A549 (cell line): ENCODE measurements at regions not wholly inside any gene's neighbourhood (a gene's known extent, or its start where the extent isn't known, plus 50 kb on each side); places are given as distances from the start of the nearest gene placed in this dataset.
A peak's percentile ranks its signal among the peaks of the same experiment; 100 is the strongest.

Experiments used
- ATAC-seq, 2 experiments: fragments of 200-7000 bp in 1 of 2; fragments of >200 bp in 1 of 2; cut with Nextera tagmentation in 1 of 2; cut with Tn5 transposase in 1 of 2; 3 replicates each; pipeline versions ENCODE4 v1.8.0 to v1.9.1; 2018 to 2020; ENCODE audit warnings: mild to moderate bottlenecking in 1 of 2, moderate library complexity in 1 of 2
- CTCF ChIA-PET: fragments of 300-600 bp; sonication (Branson Sonifier 250); formaldehyde crosslinking; extraction: SDS; loops from one replicate; lab custom pipeline; 2021; ENCODE audit warnings: antibody characterized with exemption, inconsistent platforms; lab: Yijun Ruan, JAX
- POLR2A ChIA-PET: fragments of 350-600 bp; formaldehyde crosslinking; extraction: SDS; loops from one replicate; lab custom pipeline; 2021; ENCODE audit warnings: antibody characterized with exemption, inconsistent platforms; lab: Yijun Ruan, JAX
- DNase-seq, 2 experiments: peaks; one replicate each; pipeline versions ENCODE4 v3.0.0 to v3.0.0-alpha.2; 2011 to 2016; ENCODE audit warnings: low read depth in 1 of 2, low spot score in 1 of 2
- FAIRE-seq: peaks from 2 replicates; lab custom pipeline; 2011; peaks lifted over from hg19 to GRCh38; lab: Jason Lieb, UNC
- H3K27ac ChIP-seq, 2 experiments: fragments of >200 bp; sonication (Bioruptor Twin); formaldehyde crosslinking; 3 replicates each; pipeline ENCODE4 v1.5.1; 2016 to 2017
- H3K4me1 ChIP-seq: fragments of >200 bp; sonication (Bioruptor Twin); formaldehyde crosslinking; 3 replicates; pipeline ENCODE4 v1.6.1; 2016
- H3K4me2 ChIP-seq: fragments of >200 bp; sonication (Bioruptor Twin); formaldehyde crosslinking; 3 replicates; pipeline ENCODE4 v1.6.1; 2016
- H3K4me3 ChIP-seq: fragments of >200 bp; sonication (Bioruptor Twin); formaldehyde crosslinking; 3 replicates; pipeline ENCODE4 v1.5.1; 2016
- H3K9me3 ChIP-seq: fragments of >200 bp; sonication (Bioruptor Twin); formaldehyde crosslinking; 3 replicates; pipeline ENCODE4 v1.6.1; 2016
- ATOH8 ChIP-seq: fragments of 250-450 bp; sonication (Bioruptor Pico); IDR thresholded peaks from 2 replicates; pipeline ENCODE4 v1.5.0; 2020; ENCODE audit warnings: low read depth, mild to moderate bottlenecking, moderate library complexity
- CTCF ChIP-seq: fragments of >200 bp; sonication (Bioruptor Twin); formaldehyde crosslinking; IDR thresholded peaks from 3 replicates; pipeline ENCODE4 v1.5.1; 2016
- ELK1 ChIP-seq: fragments of 150-350 bp; IDR thresholded peaks from 2 replicates; pipeline ENCODE4 v1.6.1; 2014; ENCODE audit warnings: low read depth, mild to moderate bottlenecking, low read length
- ESRRA ChIP-seq: fragments of 150-350 bp; IDR thresholded peaks from 2 replicates; pipeline ENCODE4 v1.6.1; 2014; ENCODE audit warnings: mild to moderate bottlenecking, low read length, borderline replicate concordance
- FOXS1 ChIP-seq: fragments of 250-450 bp; sonication (Bioruptor Pico); IDR thresholded peaks from 2 replicates; pipeline ENCODE4 v1.5.0; 2020; ENCODE audit warnings: mild to moderate bottlenecking, moderate library complexity
- HDAC2 ChIP-seq: fragments of 200-600 bp; sonication (generic); IDR thresholded peaks from 2 replicates; pipeline ENCODE4 v1.6.1; 2016
- HMGXB4 ChIP-seq: fragments of 250-450 bp; sonication (Bioruptor Pico); IDR thresholded peaks from 2 replicates; pipeline ENCODE4 v1.5.0; 2021; ENCODE audit warnings: mild to moderate bottlenecking, moderate library complexity, borderline replicate concordance
- HOXA7 ChIP-seq: fragments of 250-450 bp; sonication (Bioruptor Pico); IDR thresholded peaks from 2 replicates; pipeline ENCODE4 v1.5.0; 2020; ENCODE audit warnings: mild to moderate bottlenecking, moderate library complexity
- HOXB13 ChIP-seq: fragments of 250-450 bp; sonication (Bioruptor Pico); IDR thresholded peaks from 2 replicates; pipeline ENCODE4 v1.5.0; 2020; ENCODE audit warnings: low read depth, mild to moderate bottlenecking, moderate library complexity
- KDM1A ChIP-seq: fragments of 200-600 bp; sonication (generic); IDR thresholded peaks from 2 replicates; pipeline ENCODE4 v1.6.1; 2016; ENCODE audit warnings: low read depth, mild to moderate bottlenecking
- KDM5A ChIP-seq: fragments of 200-600 bp; sonication (generic); IDR thresholded peaks from 2 replicates; pipeline ENCODE4 v1.6.1; 2016; ENCODE audit warnings: antibody characterized with exemption, mild to moderate bottlenecking
- MAFK ChIP-seq: fragments of 450-650 bp; IDR thresholded peaks from 2 replicates; pipeline ENCODE4 v1.6.1; 2014; ENCODE audit not compliant: partially characterized antibody
- MAZ ChIP-seq: fragments of 150-350 bp; IDR thresholded peaks from 2 replicates; pipeline ENCODE4 v1.6.1; 2014; ENCODE audit warnings: antibody characterized with exemption, low read depth, low read length, borderline replicate concordance
- PBX3 ChIP-seq: IDR thresholded peaks from 2 replicates; pipeline ENCODE4 v1.6.1; 2012
- PHF8 ChIP-seq: fragments of 200-600 bp; sonication (generic); IDR thresholded peaks from 2 replicates; pipeline ENCODE4 v1.6.1; 2016; ENCODE audit warnings: low read depth, mild to moderate bottlenecking, antibody characterized with exemption, moderate library complexity, borderline replicate concordance
- RAD21 ChIP-seq, 2 experiments: fragments of >200 bp in 1 of 2; sonication (Bioruptor Twin) in 1 of 2; formaldehyde crosslinking in 1 of 2; IDR thresholded peaks in 1 of 2; conservative IDR thresholded peaks in 1 of 2; 2 replicates in 1 of 2; 3 replicates in 1 of 2; pipeline ENCODE4 v1.6.1; 2012 to 2018; ENCODE audit warnings: inconsistent platforms in 1 of 2
- RCOR1 ChIP-seq: fragments of 150-350 bp; IDR thresholded peaks from 2 replicates; pipeline ENCODE4 v1.6.1; 2014; ENCODE audit warnings: antibody characterized with exemption, low read length, low read depth
- SMC3 ChIP-seq: fragments of >200 bp; sonication (Bioruptor Twin); formaldehyde crosslinking; IDR thresholded peaks from 3 replicates; pipeline ENCODE4 v1.6.1; 2018; ENCODE audit warnings: inconsistent platforms
- USF2 ChIP-seq: fragments of 450-650 bp; IDR thresholded peaks from 2 replicates; pipeline ENCODE4 v1.6.1; 2014; ENCODE audit warnings: antibody characterized with exemption
- ZC3H11A ChIP-seq: fragments of 450-650 bp; IDR thresholded peaks from 2 replicates; pipeline ENCODE4 v1.6.1; 2014; ENCODE audit warnings: antibody characterized with exemption, mild to moderate bottlenecking
- ZFP36 ChIP-seq: fragments of 450-650 bp; IDR thresholded peaks from 2 replicates; pipeline ENCODE4 v1.6.1; 2014; ENCODE audit warnings: borderline replicate concordance; ENCODE audit not compliant: partially characterized antibody
- ZNF302 ChIP-seq: fragments of 250-450 bp; sonication (Bioruptor Pico); IDR thresholded peaks from 2 replicates; pipeline ENCODE4 v1.9.0; 2021; ENCODE audit warnings: inconsistent platforms, mild to moderate bottlenecking, moderate library complexity
- WGBS: methylation state at CpG from one replicate; pipeline ENCODE4 v1.1.6; 2017; ENCODE audit errors: missing lambda C conversion rate; 5-methylcytosine and 5-hydroxymethylcytosine counted together

GRCh38 chr3:178436773-178437172, 99.5 kb upstream of the KCNMB2 start:
- POLR2A ChIA-PET = no interaction called here
- WGBS = 31% methylated on average over 3 of the region's 3 CpGs
- peak in 1 of 2 experiments; percentile 37; a peak in 1 of 6 replicates for ATAC-seq
- H3K9me3 ChIP-seq = no peaks in the 10 kb centered on the region
- no peak overlapping the region for H3K27ac ChIP-seq
- peaks cover 10% of the 10 kb centered on the region; the same call in 2 of the 3 replicates for H3K4me1 ChIP-seq
- no peak overlapping the region for H3K4me3 ChIP-seq
- no peak for FAIRE-seq
- TF ChIP-seq SMC3 (peak; percentile 52), HOXB13 (CRISPR knock-in tag) (no peak), MAZ (no peak), CTCF (peak; percentile 53), PHF8 (no peak), ESRRA (no peak), FOXS1 (CRISPR knock-in tag) (no peak), ZC3H11A (no peak), RAD21 (conservative IDR thresholded peaks at IDR 0.05 in 1 of 2, IDR thresholded peaks at IDR 0.05 in 1 of 2) (peak; percentile 30 to 33; a peak in 3 of 5 replicates), RCOR1 (no peak)
- CTCF ChIA-PET = interaction anchor here (0.8 to 3.4 kb wide), 4 partner anchors 12 to 531 kb away, joined by 3 to 16 read pairs (median 4); no protein-coding TSS in a partner anchor
- DNase-seq = peak; percentile 14 to 22
- no peak overlapping the region for H3K4me2 ChIP-seq

- Histone ChIP-seq H3K4me3 (no peak overlapping the region), H3K4me1 (peaks cover 10% of the 10 kb centered on the region; the same call in 2 of the 3 replicates), H3K9me3 (no peaks in the 10 kb centered on the region), H3K27ac (no peak overlapping the region), H3K4me2 (no peak overlapping the region)
- ChIA-PET POLR2A (no interaction called here), CTCF (interaction anchor here (1.2 to 3.4 kb wide), 3 partner anchors 11 to 530 kb away, joined by 3 to 16 read pairs (median 4); no protein-coding TSS in a partner anchor)
- TF ChIP-seq ZNF302 (CRISPR knock-in tag) (no peak), HOXB13 (CRISPR knock-in tag) (no peak), MAFK (no peak), ELK1 (no peak), ATOH8 (no peak), RAD21 (conservative IDR thresholded peaks at IDR 0.05 in 1 of 2, IDR thresholded peaks at IDR 0.05 in 1 of 2) (no peak), HDAC2 (no peak), ZFP36 (no peak), KDM5A (no peak), PHF8 (no peak), HOXA7 (no peak), PBX3 (no peak), HMGXB4 (no peak), KDM1A (no peak), USF2 (no peak)
- 68% methylated on average over 5 of the region's 5 CpGs for WGBS
- no peak for FAIRE-seq
- ATAC-seq = no peak
- DNase-seq = no peak
Measured at GRCh38 chr3:178437236-178437635, 99.0 kb upstream of the KCNMB2 start.
